ENCODE measurements at regions not wholly inside any gene's neighbourhood (a gene's known extent, or its start where the extent isn't known, plus 50 kb on each side); places are given as distances from the start of the nearest gene placed in this dataset.

DNA sequence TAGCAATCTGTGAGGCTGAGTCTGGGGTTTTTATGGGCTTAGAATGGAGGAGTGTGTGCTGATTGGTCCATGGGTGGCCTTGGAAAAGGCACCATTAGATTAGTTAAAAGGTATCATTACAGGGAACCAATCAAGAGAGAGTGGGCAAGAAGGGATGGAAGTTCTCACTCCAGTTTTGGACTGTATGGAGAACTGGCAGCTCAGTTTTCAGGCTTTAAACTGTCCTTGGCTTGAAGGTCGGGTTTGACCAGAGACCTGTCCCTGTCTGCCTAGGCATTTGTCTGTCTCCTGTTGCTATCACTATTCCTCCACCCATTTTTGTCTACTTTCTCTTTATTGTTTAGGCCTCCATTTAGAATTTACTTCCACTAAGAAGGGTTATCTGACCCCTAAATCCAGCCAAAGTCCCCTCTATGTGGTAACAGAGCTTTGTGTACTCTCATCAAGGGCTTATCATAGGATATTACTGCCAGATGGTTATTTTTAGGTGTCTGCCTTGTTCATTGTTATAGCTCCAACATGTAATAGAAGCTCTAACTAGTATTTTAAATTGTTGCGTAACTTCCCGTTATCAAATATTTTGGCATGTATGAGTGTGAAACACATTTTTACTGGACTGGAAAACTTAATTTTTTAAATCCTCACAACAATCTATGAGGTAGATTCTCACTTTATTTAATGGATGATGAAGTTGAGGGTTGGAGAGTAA lies 133.3 kb upstream of the SLC10A2 start:
- ATAC-seq, result no peak
- DNase-seq (ENCODE audit: low spot score in 2 of 2), result no peak
- Mint-ChIP-seq H3K9me3 (peaks cover 20 to 22% of the 10 kb centered on the region in 2 donors), H3K27ac (no peak overlapping the region), H3K36me3 (peaks cover 0 to 6% of the 10 kb centered on the region in 2 donors)

DNA sequence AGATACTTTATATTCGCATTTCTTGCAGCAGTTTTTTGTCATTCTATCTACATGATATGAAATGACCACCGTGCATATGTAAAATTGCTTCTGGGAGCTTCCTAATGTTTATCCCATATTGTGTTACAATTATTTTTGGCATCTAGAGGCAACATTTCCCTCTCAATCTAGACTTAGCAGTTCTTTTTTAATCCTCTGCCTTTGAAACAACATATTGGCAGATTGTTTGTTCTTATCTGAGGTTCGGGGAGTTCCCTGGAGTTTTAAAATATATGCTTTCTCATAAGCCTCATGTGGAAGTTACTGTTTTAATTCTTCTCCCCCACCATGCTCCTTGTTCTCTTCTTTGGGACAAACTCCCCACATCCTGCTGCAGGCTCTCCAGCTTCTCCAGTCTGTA lies 130.1 kb upstream of the SLC10A2 start:
- H3K9me3 Mint-ChIP-seq, result peaks cover 20 to 22% of the 10 kb centered on the region in 2 donors
- peaks cover 0 to 6% of the 10 kb centered on the region in 2 donors for H3K36me3 Mint-ChIP-seq
- no peak overlapping the region for H3K27ac Mint-ChIP-seq
- ATAC-seq (no peak), DNase-seq (ENCODE audit: low spot score in 2 of 2) (no peak)

DNA sequence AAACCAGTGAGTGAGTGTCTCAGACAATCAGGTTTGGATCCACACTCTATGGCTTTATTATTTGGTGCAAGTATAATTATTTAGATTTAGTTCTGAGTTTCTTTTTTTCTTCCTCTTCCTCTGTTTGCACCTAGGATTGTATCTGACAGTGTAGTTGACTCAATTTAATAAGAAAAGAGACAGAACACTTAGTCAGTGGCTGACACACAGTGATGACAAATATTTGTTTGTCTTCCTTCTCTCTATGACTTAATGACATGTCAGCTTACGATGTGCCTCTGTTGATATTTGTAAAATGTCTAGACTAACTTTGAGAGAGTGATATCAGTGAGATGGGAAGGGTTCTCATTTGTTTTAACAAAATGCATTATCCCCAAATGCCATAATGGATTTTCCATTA lies 129.5 kb upstream of the SLC10A2 start:
- no peak for DNase-seq (ENCODE audit: low spot score in 2 of 2)
- Mint-ChIP-seq H3K9me3 (peaks cover 20 to 22% of the 10 kb centered on the region in 2 donors), H3K36me3 (peaks cover 0 to 6% of the 10 kb centered on the region in 2 donors), H3K27ac (no peak overlapping the region)
- no peak for ATAC-seq

DNA sequence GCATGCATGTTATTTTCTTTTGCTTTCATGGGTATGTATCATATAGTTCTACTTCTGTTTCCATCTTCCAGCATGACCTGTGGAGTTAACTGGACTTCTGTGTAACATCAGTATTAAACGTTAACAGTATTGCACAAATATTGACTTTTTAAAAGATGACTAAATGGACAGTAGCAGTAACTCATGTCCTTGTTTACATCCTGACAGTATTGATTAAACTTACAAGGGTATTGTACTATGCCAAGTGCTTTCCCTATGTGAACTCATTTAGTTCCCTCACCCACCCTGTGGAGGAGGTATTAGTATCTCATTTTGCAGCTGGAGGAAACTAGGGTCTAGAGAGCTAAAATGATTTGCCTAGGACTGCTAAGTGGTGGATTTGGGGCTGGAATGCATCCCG lies 128.7 kb upstream of the SLC10A2 start:
- Mint-ChIP-seq H3K9me3 (peaks cover 13 to 16% of the 10 kb centered on the region in 2 donors), H3K27ac (no peak overlapping the region)
- ATAC-seq, result no peak

GRCh38 chr13:103192511-103193135 lies 126.4 kb upstream of the SLC10A2 start:
- DNase-seq (ENCODE audit: low spot score in 2 of 2) (no peak), ATAC-seq (no peak)

More for the DNA sequence above, 128.7 kb upstream of the SLC10A2 start:
- peaks cover 0 to 6% of the 10 kb centered on the region in 2 donors for H3K36me3 Mint-ChIP-seq
- DNase-seq (ENCODE audit: low spot score in 2 of 2), result no peak

GRCh38 chr13:103190841-103191240 lies 124.6 kb upstream of the SLC10A2 start:
- DNase-seq (ENCODE audit: low spot score in 2 of 2) (no peak), ATAC-seq (no peak)
- Mint-ChIP-seq H3K36me3 (no peaks in the 10 kb centered on the region), H3K27ac (no peak overlapping the region), H3K9me3 (no peaks in the 10 kb centered on the region)

More at GRCh38 chr13:103192511-103193135, 126.4 kb upstream of the SLC10A2 start:
- no peaks in the 10 kb centered on the region for H3K9me3 Mint-ChIP-seq
- H3K27ac Mint-ChIP-seq, result no peak overlapping the region
- no peaks in the 10 kb centered on the region for H3K36me3 Mint-ChIP-seq

- ATAC-seq (no peak), DNase-seq (ENCODE audit: low spot score in 2 of 2) (no peak)
- Mint-ChIP-seq H3K9me3 (no peaks in the 10 kb centered on the region), H3K36me3 (no peaks in the 10 kb centered on the region), H3K27ac (no peak overlapping the region)
Measured at GRCh38 chr13:103188713-103189326, 122.6 kb upstream of the SLC10A2 start.

- no peak overlapping the region for H3K27ac Mint-ChIP-seq
- no peaks in the 10 kb centered on the region for H3K36me3 Mint-ChIP-seq
- ATAC-seq (no peak), DNase-seq (ENCODE audit: low spot score in 2 of 2) (no peak)
- no peaks in the 10 kb centered on the region for H3K9me3 Mint-ChIP-seq
Measured at GRCh38 chr13:103187721-103188156, 121.5 kb upstream of the SLC10A2 start.

DNA sequence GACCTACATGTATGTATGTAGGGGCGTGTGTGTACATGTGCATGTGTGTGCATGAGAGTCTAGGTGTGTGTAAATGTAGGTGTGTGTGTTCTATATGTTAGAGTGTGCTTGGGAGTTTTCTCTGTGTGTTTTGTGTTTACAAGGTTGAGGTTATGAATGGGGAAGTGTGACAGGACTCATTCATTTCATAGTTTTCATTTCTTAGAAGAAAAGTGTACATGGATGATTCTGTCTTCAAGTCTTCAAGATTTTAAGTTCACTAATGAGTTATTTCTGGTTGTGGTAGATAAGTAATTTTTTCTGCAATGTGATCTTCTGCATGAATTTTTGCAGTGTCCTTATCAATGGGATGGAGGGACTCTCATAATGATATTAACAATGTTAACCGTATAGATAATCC lies 118.2 kb upstream of the SLC10A2 start:
- no peak for ATAC-seq
- Mint-ChIP-seq H3K9me3 (no peaks in the 10 kb centered on the region), H3K36me3 (no peaks in the 10 kb centered on the region), H3K27ac (no peak overlapping the region)
- no peak for DNase-seq (ENCODE audit: low spot score in 2 of 2)

GRCh38 chr13:103178986-103179943 lies 113.0 kb upstream of the SLC10A2 start:
- no peak for DNase-seq (ENCODE audit: low spot score in 2 of 2)
- Mint-ChIP-seq H3K27ac (no peak overlapping the region), H3K9me3 (peaks cover 0 to 7% of the 10 kb centered on the region in 2 donors), H3K36me3 (no peaks in the 10 kb centered on the region)
- ATAC-seq, result no peak

GRCh38 chr13:103174966-103175365 lies 108.7 kb upstream of the SLC10A2 start:
- Mint-ChIP-seq H3K9me3 (peaks cover 6 to 7% of the 10 kb centered on the region in 2 donors), H3K27ac (no peak overlapping the region), H3K36me3 (no peaks in the 10 kb centered on the region)
- DNase-seq (ENCODE audit: low spot score in 2 of 2) (no peak), ATAC-seq (no peak)

DNA sequence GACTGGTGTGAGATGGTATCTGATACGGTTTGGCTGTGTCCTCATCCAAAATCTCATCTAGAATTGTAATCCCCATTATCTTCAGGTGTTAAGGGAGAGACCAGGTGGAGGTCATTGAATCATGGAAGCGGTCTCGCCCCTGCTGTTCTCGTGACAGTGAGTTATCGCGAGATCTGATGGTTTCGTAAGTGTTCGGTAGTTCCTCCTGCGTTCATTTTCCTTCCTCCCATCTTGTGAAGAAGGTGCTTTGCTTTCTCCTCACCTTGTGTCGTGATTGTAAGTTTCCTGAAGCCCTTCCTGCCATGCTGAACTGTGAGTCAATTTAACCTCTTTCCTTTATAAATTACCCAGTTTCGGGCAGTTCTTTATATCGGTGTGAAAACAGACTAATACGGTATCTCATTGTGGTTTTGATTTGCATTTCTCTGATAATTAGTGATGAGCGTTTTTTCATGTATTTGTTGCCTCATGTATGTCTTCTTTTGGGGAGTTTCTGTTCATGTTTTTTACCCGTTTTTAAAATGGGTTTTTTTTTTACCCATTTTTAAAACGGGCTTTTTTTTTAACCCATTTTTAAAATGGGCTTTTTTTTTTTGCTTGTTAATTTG lies 102.8 kb upstream of the SLC10A2 start:
- ATAC-seq (no peak), DNase-seq (ENCODE audit: low spot score in 2 of 2) (no peak)
- Mint-ChIP-seq H3K9me3 (peaks cover 9 to 20% of the 10 kb centered on the region in 2 donors), H3K27ac (no peak overlapping the region), H3K36me3 (no peaks in the 10 kb centered on the region)

DNA sequence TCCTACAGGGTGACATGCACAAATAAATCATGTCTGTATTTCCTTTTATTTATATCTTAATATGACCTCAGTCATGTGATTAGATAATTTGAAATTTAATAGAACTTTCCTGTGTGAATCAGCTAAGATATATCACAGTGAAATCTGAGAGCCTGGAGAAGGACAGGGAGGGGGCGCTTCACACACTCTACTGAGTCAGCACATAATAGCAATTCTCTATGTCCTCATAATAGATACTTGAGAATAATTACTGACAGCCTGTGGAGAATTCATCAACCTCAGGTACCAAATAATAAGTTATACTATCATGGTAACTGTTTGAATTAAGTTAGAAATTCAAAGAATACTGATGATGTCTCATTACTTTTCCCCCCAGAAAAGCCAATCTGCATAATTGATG lies 98.0 kb upstream of the SLC10A2 start:
- Mint-ChIP-seq H3K36me3 (no peaks in the 10 kb centered on the region), H3K27ac (no peak overlapping the region), H3K9me3 (peaks cover 9 to 14% of the 10 kb centered on the region in 2 donors)
- no peak for ATAC-seq
- DNase-seq (ENCODE audit: low spot score in 2 of 2), result no peak

DNA sequence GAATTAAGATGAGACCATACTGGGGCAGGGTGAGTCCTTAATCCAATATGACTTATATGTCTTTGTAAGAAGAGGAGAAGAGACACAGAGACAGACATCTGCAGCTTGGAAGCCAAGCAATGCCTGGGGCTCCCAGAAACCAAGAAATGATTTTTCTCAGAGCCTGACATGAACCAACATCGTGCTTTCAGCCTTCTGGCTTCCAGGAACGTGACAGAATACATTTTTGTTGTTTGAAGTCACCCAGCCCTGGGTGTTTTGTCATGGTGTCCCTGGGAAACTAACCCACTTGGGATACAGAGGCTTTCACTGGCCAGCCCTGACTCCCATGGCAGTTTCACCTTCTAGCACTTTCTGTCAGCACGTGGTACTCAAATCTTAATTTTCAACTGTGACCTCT lies 95.3 kb upstream of the SLC10A2 start:
- Mint-ChIP-seq H3K36me3 (no peaks in the 10 kb centered on the region), H3K9me3 (peaks cover 0 to 5% of the 10 kb centered on the region in 2 donors), H3K27ac (no peak overlapping the region)
- ATAC-seq (no peak), DNase-seq (ENCODE audit: low spot score in 2 of 2) (no peak)

GRCh38 chr13:103157434-103158145 lies 91.4 kb upstream of the SLC10A2 start:
- Mint-ChIP-seq H3K9me3 (no peaks in the 10 kb centered on the region), H3K36me3 (no peaks in the 10 kb centered on the region), H3K27ac (peak overlapping the region in 1 of 2 donors; percentile 44)
- no peak for ATAC-seq
- no peak for DNase-seq (ENCODE audit: low spot score in 2 of 2)

DNA sequence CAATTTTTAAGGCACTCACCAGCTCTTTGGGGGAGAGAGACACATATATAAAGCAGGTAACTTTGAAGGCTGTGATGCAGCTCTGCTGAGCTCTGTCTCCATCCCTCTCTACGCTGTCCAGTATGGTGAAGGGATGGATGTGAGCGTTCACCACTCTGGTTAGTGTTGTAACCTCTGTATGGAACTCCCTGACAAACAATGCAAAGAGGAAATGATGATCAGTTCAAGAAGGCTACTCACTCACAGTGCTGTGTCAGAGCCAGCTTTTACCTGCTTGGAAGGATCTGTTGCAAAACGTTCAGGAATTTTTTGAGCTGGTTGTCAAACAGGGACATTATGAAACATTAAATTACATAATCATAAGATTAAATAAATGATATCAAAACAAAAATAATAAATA lies 90.8 kb upstream of the SLC10A2 start:
- no peak overlapping the region for H3K27ac Mint-ChIP-seq
- H3K36me3 Mint-ChIP-seq, result no peaks in the 10 kb centered on the region
- DNase-seq (ENCODE audit: low spot score in 2 of 2) (no peak), ATAC-seq (no peak)
- H3K9me3 Mint-ChIP-seq, result no peaks in the 10 kb centered on the region

All from activated naive CD4-positive, alpha-beta T cell treated with anti-CD3 and anti-CD28 coated beads, Interleukin-2, amount 50 U/mL, for 72 hours (primary cell).